CD4-positive, alpha-beta T cell treated with Interleukin-15 for 4 hours (primary cell): ENCODE measurements at regions not wholly inside any gene's neighbourhood (a gene's known extent, or its start where the extent isn't known, plus 50 kb on each side); places are given as distances from the start of the nearest gene placed in this dataset.

Experiments used
- DNase-seq: peaks from one replicate; pipeline ENCODE4 v3.0.0-alpha.2; 2020; ENCODE audit warnings: low spot score

DNA sequence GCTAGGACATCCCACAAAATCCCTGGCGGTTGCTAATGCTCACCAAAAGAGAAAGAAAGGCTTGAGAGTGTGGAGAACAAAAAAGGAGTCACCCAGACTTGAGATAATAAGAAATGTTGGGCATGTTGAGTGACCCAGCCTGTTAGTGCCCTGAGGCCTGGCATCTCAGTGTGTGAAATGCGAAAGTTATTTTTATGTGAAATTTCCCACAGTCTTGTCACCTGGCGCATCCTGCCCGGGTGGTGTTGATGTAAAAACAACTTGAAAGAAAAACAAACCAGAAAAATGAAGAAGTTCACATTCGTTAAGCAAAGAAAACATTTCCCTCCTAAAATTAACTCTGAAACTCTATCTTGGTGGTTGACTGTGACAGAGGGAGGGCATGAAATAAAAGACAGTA lies 495.2 kb downstream of the MID1IP1 start:
- DNase-seq = no peak

DNA sequence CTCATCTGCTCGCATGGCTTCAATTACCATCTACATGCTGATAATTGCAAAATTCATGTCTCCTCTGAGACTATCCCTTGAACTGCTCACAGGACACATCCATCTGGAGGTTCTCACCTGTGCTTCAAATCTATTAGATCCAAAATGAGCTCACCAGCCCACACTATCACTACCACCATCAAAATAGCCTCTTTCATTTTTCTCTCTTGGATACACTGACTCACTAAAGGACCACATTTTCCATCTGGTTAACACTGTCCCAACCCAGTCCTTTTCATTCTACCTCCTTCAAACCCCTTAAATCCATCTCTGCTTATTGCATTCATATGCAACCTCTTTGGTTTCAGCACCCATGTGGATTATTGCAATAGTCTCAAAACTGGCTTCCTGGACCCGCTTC lies 497.6 kb downstream of the MID1IP1 start:
- no peak for DNase-seq

- no peak for DNase-seq
These were observed 498.4 kb downstream of the MID1IP1 start for GRCh38 chrX:39299615-39300014.

- no peak for DNase-seq
These were observed 499.8 kb downstream of the MID1IP1 start for GRCh38 chrX:39301036-39301435.

DNA sequence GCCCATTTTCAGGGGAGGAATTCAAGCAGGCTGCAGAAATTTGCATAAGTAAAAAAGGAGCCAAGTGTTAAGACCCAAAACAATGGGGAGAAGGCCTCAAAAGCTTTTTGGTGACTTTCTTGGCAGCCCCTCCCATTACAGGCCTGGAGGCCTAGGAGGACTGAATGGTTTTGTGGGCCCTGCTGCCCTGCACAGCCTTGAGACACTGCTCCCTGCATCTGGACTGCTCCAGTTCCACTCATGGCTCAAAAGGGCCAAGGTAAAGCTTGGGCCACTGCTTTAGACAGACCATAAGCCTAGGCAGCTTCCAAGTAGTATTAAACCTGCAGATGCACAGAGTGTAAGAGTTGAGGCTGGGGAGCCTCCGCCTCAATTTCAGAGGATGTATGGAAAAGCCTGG lies 501.6 kb downstream of the MID1IP1 start:
- DNase-seq = no peak

- no peak for DNase-seq
These were observed 503.5 kb downstream of the MID1IP1 start for GRCh38 chrX:39304746-39305145.

DNA sequence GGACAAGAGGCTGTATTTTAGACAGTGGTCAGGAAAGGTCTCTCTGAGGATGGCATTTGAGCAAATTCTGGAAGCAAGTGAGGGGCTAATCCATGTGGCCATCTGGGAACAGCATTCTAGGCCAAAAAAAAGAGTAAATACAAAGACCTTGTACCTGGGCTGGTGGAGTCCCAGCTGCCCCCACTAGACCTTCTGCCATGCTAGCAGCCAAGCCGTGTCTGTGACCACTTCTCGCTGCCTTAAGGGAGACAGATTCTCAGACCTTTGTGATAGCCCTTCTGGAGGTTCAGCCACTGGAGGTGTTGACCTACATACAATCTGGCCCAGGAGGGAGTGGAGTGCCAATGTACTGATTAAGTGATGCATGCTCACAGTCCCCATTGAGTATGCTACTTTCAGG lies 506.2 kb downstream of the MID1IP1 start:
- DNase-seq = no peak

- no peak for DNase-seq
These were observed 506.9 kb downstream of the MID1IP1 start for GRCh38 chrX:39308126-39308525.

DNA sequence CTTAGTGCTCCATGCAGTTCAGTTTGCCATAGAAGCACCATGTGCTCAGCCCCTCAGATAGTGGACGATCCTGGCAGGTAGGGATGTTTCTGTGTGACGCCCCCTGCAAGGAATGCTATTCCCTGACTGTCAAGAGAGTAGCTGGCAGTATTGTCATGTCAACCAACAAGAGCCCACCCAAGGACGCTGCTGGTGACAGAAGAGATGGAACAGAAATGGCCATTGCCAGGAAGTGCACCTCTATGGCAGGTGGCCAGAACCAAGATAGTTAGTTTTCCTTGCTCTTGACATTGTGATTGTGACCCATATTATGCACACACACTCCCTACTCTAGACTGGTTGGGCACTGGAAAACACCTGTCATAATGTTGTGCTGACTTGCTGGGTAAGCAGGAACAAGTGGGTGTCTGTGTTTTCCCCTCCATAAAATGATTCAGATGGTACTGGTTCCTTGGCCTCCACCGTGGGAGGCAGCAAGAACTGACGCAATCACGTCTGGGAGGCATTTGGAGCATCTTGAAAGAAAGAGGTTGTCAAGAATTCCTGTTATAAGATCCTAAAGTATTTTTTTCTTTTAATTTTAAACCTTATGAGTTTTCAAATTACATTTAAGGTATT lies 507.9 kb downstream of the MID1IP1 start:
- DNase-seq = peak; percentile 36

- DNase-seq = peak; percentile 54
These were observed 508.5 kb downstream of the MID1IP1 start for GRCh38 chrX:39309721-39310152.

DNA sequence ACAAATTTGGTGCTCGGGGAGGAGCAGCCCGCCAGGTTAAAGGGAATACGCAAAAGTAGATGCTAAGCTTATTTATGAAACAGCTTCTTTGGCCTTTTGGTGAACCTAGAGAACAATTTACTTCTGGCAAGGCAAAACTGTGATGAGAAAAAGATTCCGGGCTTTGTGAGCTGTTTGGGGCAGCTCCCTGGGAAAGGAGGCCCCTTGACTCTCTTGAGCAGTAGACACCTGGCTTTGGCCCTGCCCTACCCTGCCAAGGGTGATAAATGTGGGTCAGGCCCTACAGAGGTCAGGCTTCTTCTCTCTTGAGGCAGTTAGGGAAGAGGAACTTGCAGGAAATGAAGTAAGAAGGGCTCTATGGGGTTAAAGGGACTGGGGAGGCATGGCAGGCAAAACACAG lies 509.6 kb downstream of the MID1IP1 start:
- DNase-seq = no peak

GRCh38 chrX:39311646-39312045 lies 510.4 kb downstream of the MID1IP1 start:
- DNase-seq = peak; percentile 3

DNA sequence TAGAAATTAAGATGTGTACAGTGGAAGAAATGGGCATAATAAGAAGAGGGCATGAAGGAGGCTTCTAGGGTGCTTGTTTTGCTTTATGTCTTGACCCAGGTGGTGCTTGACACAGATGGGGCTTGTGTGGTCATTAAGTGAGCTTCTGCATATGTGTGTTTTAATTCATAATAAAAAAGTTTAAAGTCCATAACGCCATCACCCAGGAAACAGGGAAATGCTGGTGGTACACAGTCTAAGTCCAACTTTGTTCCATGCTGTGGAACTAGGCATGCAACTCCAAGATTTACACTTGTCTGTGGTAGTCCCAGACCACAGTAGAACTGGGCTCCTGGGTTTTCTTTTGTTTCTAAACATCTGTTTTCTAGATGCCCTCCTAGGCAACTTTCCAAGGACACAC lies 511.9 kb downstream of the MID1IP1 start:
- no peak for DNase-seq

- DNase-seq = no peak
These were observed 517.5 kb downstream of the MID1IP1 start for GRCh38 chrX:39318506-39319343.

- DNase-seq = no peak
These were observed 518.9 kb downstream of the MID1IP1 start for GRCh38 chrX:39320165-39320564.

DNA sequence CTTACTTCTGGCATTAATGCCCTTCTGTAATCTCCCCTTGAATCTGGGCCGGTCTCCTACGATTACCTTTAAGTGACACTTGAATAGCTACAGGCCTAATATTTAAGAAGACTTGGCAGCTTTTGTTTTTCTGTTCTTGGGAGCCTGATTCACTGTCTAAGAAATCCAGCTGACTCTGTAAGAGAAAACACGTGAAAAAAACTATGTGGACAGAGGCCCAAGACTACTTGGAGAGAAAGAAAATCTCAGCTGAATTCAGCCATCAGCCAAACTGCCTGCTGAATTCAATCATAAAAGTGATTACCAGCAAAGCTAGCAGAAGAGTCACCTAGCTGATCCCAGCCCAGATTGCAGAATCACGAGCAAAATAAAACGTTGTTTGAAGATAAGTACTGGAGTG lies 521.2 kb downstream of the MID1IP1 start:
- no peak for DNase-seq

- no peak for DNase-seq
These were observed 523.1 kb downstream of the MID1IP1 start for GRCh38 chrX:39324233-39324930.

DNA sequence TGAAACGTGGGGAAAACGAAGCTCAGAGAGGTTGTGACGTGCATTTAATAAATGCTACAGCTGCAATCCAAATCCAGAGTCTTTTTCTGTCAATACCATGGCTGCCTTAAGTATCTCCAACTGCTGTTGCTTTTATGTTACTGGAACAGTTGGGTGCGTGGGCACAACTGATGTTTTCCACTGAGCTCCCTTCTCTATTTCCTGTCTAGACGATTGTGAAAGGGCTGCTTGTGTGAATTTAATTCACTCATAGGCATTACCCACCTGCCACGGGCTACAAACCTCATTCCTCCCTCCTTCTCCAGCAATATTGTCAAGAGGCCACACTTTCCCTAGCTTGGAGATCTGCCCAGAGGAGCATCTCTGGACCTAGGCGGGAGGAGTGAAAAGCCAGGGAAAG lies 526.0 kb downstream of the MID1IP1 start:
- peak; percentile 37 for DNase-seq

DNA sequence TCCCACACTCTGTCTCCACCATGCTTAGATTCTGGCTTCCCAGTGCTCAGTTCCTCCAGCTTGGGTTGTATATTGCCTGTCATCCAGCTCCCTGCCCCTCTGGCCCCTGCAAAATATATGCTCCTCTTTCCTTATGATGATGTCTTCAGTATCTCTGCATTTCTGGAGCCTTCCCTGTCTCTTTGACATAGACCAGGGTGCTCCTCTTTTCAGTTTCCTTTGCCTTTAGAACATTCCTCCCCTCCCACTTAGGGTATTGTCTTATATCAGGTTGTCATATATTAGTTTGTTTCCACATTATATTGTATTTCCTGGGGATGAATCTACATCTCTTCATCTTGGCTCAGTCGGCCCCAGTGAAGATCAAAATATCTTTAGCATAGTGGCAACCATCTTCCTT lies 526.4 kb downstream of the MID1IP1 start:
- no peak for DNase-seq

DNA sequence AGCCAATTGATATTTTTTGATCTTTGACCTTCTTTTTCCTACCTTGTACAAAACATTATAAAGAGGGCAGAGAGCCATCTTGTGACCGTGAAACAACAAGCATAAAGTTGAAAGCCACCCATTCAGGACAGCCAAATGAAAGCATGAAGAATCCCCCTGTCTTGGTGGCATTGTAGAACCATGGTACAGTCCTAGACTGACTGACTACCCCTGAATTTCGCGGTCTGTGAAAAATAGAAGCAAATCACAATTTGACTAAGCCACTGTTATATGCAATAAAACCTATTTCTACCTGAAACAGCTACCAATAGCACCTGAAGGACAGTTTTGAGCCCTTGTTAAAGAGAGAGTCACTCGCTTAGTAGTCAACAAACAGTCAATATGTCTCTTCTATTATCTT lies 527.4 kb downstream of the MID1IP1 start:
- no peak for DNase-seq

DNA sequence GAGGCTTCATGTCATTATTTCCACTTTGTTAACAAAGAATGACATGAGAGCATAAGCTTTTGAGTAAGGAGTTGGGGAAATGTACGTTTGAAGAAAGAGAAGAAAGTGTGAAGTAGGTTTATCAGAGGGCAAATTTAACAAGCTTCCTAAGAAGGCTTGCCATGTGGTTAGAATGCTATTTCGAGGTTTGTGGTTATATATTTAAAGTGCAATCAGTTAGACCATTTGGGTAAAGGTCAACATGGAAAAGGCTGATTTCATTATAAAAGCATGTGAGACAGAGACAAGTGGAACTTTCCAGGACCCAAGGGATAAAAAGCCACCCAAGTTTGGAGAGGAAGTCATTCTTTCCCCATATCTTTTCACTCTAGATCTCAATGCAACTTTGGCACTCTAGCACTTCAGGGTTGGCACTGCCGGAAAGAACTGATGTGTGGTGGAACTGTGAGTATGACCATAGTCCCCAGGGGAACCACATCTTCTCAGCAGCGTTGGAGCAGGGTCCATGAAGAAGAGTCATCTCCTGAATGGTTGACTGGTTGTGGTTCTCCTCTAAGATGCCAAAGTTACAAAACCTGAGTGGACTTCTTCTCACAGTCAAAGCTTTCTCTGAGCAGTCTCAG lies 529.9 kb downstream of the MID1IP1 start:
- no peak for DNase-seq

DNA sequence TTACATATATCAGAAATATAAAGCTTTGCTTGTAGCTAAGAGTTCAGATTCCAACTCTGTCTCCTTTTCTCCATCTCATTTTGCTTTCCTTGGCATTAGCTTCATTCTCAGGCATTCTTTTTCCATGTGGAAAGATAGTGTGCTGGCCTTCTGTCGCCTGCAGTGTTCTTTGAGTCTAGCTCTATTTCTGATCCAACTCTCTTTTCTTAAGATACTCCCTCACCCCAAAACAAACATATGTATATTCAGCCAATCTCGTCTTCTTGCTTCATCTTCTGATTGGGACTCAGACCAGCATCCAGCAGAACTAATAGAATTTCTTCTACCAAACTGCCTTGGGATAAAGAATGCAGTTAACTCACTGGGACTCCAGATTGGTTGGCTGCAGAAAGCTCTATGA lies 532.2 kb downstream of the MID1IP1 start:
- no peak for DNase-seq
